Chondrocyte (in vitro differentiated cells): ENCODE measurements at regions not wholly inside any gene's neighbourhood (a gene's known extent, or its start where the extent isn't known, plus 50 kb on each side); places are given as distances from the start of the nearest gene placed in this dataset.

Experiments used
- DNase-seq: peaks from one replicate; pipeline ENCODE4 v3.0.0; 2021; ENCODE audit warnings: mixed read lengths, low spot score
- H3K27ac Mint-ChIP-seq: one replicate; pipeline ENCODE4 v1.8.0; 2021; ENCODE audit warnings: mild to moderate bottlenecking, moderate library complexity, mixed read lengths; ENCODE audit not compliant: unreplicated experiment
- H3K27me3 Mint-ChIP-seq: 2 replicates; pipeline ENCODE4 v1.8.0; 2021; ENCODE audit warnings: low read depth, mixed read lengths
- H3K36me3 Mint-ChIP-seq: 2 replicates; pipeline ENCODE4 v1.8.0; 2021; ENCODE audit warnings: low read depth, mixed read lengths
- H3K4me1 Mint-ChIP-seq: 2 replicates; pipeline ENCODE4 v1.8.0; 2021; ENCODE audit warnings: low read depth, mild to moderate bottlenecking, mixed read lengths
- H3K4me3 Mint-ChIP-seq: one replicate; pipeline ENCODE4 v1.8.0; 2021; ENCODE audit warnings: mild to moderate bottlenecking, moderate library complexity, mixed read lengths; ENCODE audit not compliant: unreplicated experiment
- H3K9me3 Mint-ChIP-seq: 2 replicates; pipeline ENCODE4 v1.8.0; 2021; ENCODE audit warnings: low read depth, mixed read lengths
- CTCF ChIP-seq: fragments of 200-600 bp; sonication (generic); IDR thresholded peaks from 2 replicates; pipeline ENCODE4 v1.5.0; 2021; ENCODE audit warnings: antibody characterized with exemption, mild to moderate bottlenecking, moderate library complexity

- H3K27me3 Mint-ChIP-seq = peaks cover 3% of the 10 kb centered on the region
- no peak for TF ChIP-seq CTCF
- peaks cover 12% of the 10 kb centered on the region for H3K9me3 Mint-ChIP-seq
- H3K36me3 Mint-ChIP-seq = peaks cover 2% of the 10 kb centered on the region
- H3K4me1 Mint-ChIP-seq = no peaks in the 10 kb centered on the region
- DNase-seq = no peak
- H3K27ac Mint-ChIP-seq = no peak overlapping the region
- H3K4me3 Mint-ChIP-seq = no peak overlapping the region
Measured at GRCh38 chr2:67544286-67544685, 147.2 kb downstream of the ETAA1 start.

GRCh38 chr2:67548317-67549201 is 151.4 kb downstream of the ETAA1 start:
- H3K4me1 Mint-ChIP-seq = no peaks in the 10 kb centered on the region
- no peak for TF ChIP-seq CTCF
- H3K27me3 Mint-ChIP-seq = peaks cover 7% of the 10 kb centered on the region
- no peaks in the 10 kb centered on the region for H3K36me3 Mint-ChIP-seq
- no peak overlapping the region for H3K27ac Mint-ChIP-seq
- no peak overlapping the region for H3K4me3 Mint-ChIP-seq
- DNase-seq = no peak
- peaks cover 4% of the 10 kb centered on the region for H3K9me3 Mint-ChIP-seq

- peaks cover 3% of the 10 kb centered on the region for H3K9me3 Mint-ChIP-seq
Measured at GRCh38 chr2:67559156-67559555, 162.0 kb downstream of the ETAA1 start.

GRCh38 chr2:67560771-67561456 is 163.8 kb downstream of the ETAA1 start:
- Mint-ChIP-seq H3K36me3 (no peaks in the 10 kb centered on the region), H3K27ac (no peak overlapping the region), H3K9me3 (peaks cover 3% of the 10 kb centered on the region), H3K4me1 (peaks cover 4% of the 10 kb centered on the region), H3K4me3 (no peak overlapping the region), H3K27me3 (no peaks in the 10 kb centered on the region)
- TF ChIP-seq CTCF = no peak
- no peak for DNase-seq

More at GRCh38 chr2:67559156-67559555, 162.0 kb downstream of the ETAA1 start:
- Mint-ChIP-seq H3K36me3 (no peaks in the 10 kb centered on the region), H3K27me3 (no peaks in the 10 kb centered on the region), H3K4me3 (no peak overlapping the region), H3K4me1 (peaks cover 4% of the 10 kb centered on the region), H3K27ac (no peak overlapping the region)
- TF ChIP-seq CTCF = no peak
- no peak for DNase-seq

GRCh38 chr2:67561457-67561965 is 164.4 kb downstream of the ETAA1 start:
- no peak for DNase-seq
- no peaks in the 10 kb centered on the region for H3K27me3 Mint-ChIP-seq
- H3K36me3 Mint-ChIP-seq = no peaks in the 10 kb centered on the region
- H3K27ac Mint-ChIP-seq = no peak overlapping the region
- H3K9me3 Mint-ChIP-seq = peaks cover 3% of the 10 kb centered on the region
- peaks cover 4% of the 10 kb centered on the region for H3K4me1 Mint-ChIP-seq
- H3K4me3 Mint-ChIP-seq = no peak overlapping the region
- TF ChIP-seq CTCF = no peak
